ENCODE measurements at regions not wholly inside any gene's neighbourhood (a gene's known extent, or its start where the extent isn't known, plus 50 kb on each side); places are given as distances from the start of the nearest gene placed in this dataset.
"Not testable (repeated sequence)": the region's sequence is repeated elsewhere in the genome, so short reads cannot be mapped to it uniquely, and the experiment has no call there.

DNA sequence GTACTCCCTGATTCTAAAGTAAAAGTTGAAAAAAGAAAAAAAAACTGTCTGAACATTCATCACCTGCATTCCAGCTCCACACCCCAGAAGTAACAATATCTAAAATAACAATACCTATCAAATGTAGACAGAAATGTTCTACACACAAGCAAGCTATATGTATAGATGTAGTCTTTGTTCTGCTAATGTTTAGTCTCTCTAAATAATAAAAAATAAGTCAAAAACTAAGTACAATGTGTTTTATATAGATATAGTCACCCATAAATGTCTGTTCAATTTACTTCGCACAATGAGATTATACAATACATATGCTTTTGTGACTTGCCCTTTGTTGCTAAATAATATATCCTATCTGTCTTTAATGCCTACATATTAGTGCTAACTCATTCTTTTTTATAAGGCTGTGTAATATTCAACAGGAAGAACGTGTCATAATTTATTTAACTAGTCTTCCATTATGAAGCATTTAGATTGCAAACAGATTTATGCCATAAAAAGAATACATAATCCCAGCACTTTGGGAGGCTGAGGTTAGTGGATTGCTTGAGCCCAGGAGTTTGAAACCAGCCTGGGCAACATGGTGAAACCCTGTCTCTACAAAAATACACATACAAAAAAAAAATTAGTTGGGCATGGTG lies 216.2 kb upstream of the ZNF217 start:
- peak overlapping the region; percentile 3 to 32 for H3K27ac Mint-ChIP-seq

DNA sequence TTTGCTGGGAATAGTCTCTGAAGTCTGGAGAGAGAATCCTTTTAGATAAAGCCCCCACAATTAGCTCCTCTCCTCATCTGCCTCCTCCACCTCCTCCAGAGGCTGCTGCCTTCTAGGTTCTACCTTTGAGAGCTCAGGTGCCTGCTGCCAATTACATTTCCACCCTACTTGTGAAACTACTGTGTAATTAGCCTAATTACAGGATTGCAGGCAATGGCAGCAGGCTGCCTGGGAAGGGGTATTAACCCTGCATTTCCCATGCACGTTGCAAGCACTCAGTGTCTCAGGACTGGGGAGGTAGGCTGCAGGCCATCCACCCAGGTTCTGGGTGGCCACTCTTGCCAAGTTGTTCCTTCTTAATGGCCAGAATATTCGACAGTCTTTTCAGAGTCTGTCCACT lies 215.6 kb upstream of the ZNF217 start:
- Mint-ChIP-seq H3K4me3 (no peak overlapping the region), H3K27me3 (no peaks in the 10 kb centered on the region), H3K27ac (peak overlapping the region in 1 of 2 donors; percentile 32), H3K36me3 (ENCODE audit: insufficient read depth) (no peaks in the 10 kb centered on the region), H3K4me1 (ENCODE audit: low read depth in 2 of 2) (peaks cover 4 to 6% of the 10 kb centered on the region in 2 donors), H3K9me3 (no peaks in the 10 kb centered on the region)
- DNase-seq (no peak), ATAC-seq (replicated peaks) (no peak)

More for the DNA sequence above, 216.2 kb upstream of the ZNF217 start:
- H3K4me1 Mint-ChIP-seq (ENCODE audit: low read depth in 2 of 2) = peaks cover 10 to 11% of the 10 kb centered on the region in 2 donors
- H3K4me3 Mint-ChIP-seq = no peak overlapping the region
- no peak for ATAC-seq (replicated peaks)
- H3K9me3 Mint-ChIP-seq = no peaks in the 10 kb centered on the region
- H3K27me3 Mint-ChIP-seq = no peaks in the 10 kb centered on the region
- no peak for DNase-seq
- no peaks in the 10 kb centered on the region for H3K36me3 Mint-ChIP-seq (ENCODE audit: insufficient read depth)

DNA sequence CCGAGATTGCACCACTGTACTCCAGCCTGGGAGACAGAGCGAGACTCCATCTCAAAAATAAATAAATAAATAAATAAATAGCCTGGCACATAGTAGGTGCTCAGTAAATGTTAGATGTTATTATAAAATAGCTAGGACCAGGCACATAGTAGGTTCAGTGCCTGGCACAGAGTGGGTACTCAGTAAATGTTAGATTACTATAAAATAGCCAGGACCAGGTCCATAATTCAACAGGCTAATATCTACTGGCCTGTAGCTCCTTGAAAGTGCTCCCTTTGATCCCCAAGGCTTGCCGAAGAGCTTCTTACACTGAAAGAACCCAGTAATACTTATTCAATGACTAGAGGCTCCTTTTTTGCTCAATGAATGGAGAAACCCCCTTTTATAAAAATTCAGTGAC lies 215.1 kb upstream of the ZNF217 start:
- DNase-seq (no peak), ATAC-seq (replicated peaks) (no peak)
- Mint-ChIP-seq H3K4me1 (ENCODE audit: low read depth in 2 of 2) (peaks cover under 1 to 1% of the 10 kb centered on the region in 2 donors), H3K36me3 (ENCODE audit: insufficient read depth) (no peaks in the 10 kb centered on the region), H3K27me3 (no peaks in the 10 kb centered on the region), H3K4me3 (no peak overlapping the region), H3K9me3 (no peaks in the 10 kb centered on the region), H3K27ac (no peak overlapping the region)

DNA sequence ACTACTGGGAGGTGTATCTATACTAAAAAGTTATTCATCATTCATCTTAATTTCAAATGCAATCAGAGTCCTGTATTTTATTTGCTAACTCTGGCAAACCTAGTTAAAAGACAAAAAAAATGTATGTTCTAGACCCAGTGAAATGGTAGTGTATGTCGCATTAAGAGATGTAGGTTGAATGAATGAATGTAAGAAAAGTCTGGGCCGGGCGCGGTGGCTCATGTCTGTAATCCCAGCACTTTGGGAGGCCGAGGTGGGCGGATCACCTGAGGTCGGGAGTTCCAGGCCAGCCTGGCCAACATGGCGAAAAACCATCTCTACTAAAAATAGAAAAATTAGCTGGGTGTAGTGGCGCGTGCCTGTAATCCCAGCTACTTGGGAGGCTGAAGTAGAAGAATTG lies 214.7 kb upstream of the ZNF217 start:
- H3K4me1 Mint-ChIP-seq (ENCODE audit: low read depth in 2 of 2); H3K4me3 Mint-ChIP-seq; H3K9me3 Mint-ChIP-seq; DNase-seq; ATAC-seq (replicated peaks); H3K27ac Mint-ChIP-seq; H3K36me3 Mint-ChIP-seq (ENCODE audit: insufficient read depth); H3K27me3 Mint-ChIP-seq: not testable (repeated sequence)

DNA sequence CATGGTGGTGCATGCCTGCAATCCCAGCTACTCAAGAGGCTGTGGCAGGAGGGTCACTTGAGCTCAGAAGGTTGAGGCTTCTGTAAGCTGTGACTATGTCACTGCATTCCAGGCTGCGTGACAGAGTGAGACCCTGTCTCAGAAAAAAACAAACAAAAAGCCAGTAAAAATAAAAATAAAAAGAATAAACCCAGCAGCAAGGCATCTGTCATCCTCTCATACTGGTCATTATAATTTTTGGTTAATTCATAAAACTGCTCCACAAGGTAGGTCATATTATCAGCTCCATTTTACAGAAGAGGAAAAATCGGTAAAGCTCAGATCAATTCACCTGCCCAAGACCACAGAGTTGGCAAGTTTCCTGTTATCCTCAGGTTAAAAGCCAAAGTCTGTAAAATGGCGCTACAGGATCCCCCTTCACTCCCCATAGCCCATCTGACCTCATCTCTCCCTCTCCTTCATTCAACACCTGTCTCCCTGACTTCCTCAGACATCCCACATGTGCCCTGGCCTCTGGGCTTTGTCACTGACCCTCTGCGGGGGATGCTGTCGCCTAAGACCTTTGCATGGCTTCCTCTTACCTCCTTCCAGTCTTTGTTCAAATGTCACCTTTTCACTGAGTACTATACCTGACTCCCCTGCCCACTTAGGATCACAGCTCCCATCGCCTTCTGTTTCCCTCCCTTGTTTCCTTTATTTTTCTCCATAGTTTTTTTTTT lies 213.2 kb upstream of the ZNF217 start:
- Mint-ChIP-seq H3K27me3 (no peaks in the 10 kb centered on the region), H3K36me3 (ENCODE audit: insufficient read depth) (no peaks in the 10 kb centered on the region), H3K9me3 (no peaks in the 10 kb centered on the region), H3K4me3 (no peak overlapping the region), H3K4me1 (ENCODE audit: low read depth in 2 of 2) (no peaks in the 10 kb centered on the region), H3K27ac (no peak overlapping the region)
- ATAC-seq (replicated peaks) (no peak), DNase-seq (no peak)

DNA sequence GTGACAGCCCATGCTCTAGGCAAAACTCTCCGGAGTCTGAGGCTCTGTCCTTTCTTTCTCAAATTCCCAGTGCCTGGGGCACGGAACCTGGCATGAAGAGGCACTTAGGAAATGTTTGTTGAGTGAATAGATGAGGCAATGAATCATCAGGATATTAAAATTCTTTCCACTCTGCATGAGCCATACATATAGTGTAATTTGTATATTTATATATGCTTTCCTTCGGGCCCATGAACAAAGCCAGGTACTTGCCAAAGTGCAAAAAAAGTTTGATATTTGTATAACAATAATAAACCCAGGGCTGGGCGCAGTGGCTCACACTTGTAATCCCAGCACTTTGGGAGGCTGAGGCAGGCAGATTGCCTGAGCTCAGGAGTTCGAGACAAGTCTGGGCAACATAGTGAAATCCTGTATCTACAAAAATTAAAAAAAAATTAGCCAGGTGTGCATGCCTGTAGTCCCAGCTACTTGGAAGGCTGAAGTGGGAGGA lies 212.3 kb upstream of the ZNF217 start:
- ATAC-seq (replicated peaks) = no peak
- no peaks in the 10 kb centered on the region for H3K27me3 Mint-ChIP-seq
- DNase-seq = no peak
- H3K4me1 Mint-ChIP-seq (ENCODE audit: low read depth in 2 of 2) = no peaks in the 10 kb centered on the region
- H3K4me3 Mint-ChIP-seq = no peak overlapping the region
- peak overlapping the region in 1 of 2 donors; percentile 10 for H3K27ac Mint-ChIP-seq
- no peaks in the 10 kb centered on the region for H3K9me3 Mint-ChIP-seq
- H3K36me3 Mint-ChIP-seq (ENCODE audit: insufficient read depth) = no peaks in the 10 kb centered on the region

DNA sequence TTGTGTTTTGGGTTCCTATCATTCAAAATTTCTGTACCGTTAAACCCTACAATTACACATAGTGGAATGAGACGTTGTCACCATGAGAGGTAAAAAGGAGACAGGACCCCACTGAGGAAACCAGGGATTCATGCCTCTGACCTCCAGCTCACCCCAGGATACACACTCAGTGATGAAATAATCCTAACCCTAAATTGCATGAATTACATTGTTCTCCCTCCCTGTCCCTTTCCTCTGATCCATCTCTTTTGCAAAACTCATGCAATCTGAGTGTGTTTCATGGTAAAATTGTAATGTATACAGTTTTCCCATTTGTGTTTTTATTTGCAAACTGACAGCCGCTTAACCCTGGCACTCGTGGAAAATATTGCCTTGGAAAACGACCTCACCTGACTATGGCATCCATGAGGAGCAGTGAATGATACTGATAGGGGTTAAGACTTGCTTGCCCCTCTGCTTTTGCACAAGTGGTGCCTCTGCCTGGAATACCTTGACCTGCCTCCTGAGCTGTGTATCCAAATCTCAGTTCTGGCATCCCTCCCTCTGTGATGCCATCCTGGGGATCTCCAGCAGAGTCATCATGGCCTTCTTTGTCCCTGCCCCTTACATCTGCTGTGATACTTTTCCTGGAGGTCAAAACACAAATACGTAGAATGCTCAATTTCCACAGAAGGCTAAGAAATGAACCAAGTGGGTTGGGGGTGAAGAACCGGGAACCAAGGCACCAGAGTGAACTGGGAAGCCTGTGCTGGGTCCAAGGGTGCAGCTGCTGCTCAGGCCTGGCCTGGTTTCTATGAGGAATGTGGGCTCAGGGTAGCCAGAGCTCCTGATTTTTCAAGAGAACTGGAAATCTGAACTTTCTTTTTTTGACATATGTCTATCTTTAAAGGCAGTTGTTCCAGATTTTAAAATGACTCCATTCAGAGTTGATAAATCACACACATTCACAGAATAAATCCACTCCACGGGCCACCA lies 211.6 kb upstream of the ZNF217 start:
- no peak for ATAC-seq (replicated peaks)
- Mint-ChIP-seq H3K4me1 (ENCODE audit: low read depth in 2 of 2) (no peaks in the 10 kb centered on the region), H3K27me3 (no peaks in the 10 kb centered on the region), H3K27ac (peak overlapping the region in 1 of 2 donors; percentile 10), H3K36me3 (ENCODE audit: insufficient read depth) (no peaks in the 10 kb centered on the region), H3K4me3 (no peak overlapping the region), H3K9me3 (no peaks in the 10 kb centered on the region)
- no peak for DNase-seq

DNA sequence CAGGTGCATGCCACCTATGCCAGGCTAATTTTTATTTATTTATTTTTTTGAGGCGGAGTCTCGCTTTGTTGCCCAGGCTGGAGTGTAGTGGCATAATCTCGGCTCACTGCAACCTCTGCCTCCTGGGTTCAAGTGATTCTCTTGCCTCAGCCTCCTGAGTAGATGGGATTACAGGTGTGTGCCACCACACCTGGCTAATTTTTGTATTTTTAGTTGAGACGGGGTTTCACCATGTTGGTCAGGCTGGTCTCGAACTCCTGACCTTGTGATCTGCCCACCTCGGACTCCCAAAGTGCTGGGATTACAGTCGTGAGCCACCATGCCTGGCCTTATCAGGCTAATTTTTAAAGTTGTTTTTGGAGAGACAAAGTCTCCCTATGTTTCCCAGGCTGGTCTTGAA lies 210.7 kb upstream of the ZNF217 start:
- H3K4me1 Mint-ChIP-seq (ENCODE audit: low read depth in 2 of 2); ATAC-seq (replicated peaks); DNase-seq; H3K4me3 Mint-ChIP-seq; H3K9me3 Mint-ChIP-seq; H3K36me3 Mint-ChIP-seq (ENCODE audit: insufficient read depth); H3K27me3 Mint-ChIP-seq: not testable (repeated sequence)
- H3K27ac Mint-ChIP-seq = peak overlapping the region in 1 of 2 donors; percentile 52

DNA sequence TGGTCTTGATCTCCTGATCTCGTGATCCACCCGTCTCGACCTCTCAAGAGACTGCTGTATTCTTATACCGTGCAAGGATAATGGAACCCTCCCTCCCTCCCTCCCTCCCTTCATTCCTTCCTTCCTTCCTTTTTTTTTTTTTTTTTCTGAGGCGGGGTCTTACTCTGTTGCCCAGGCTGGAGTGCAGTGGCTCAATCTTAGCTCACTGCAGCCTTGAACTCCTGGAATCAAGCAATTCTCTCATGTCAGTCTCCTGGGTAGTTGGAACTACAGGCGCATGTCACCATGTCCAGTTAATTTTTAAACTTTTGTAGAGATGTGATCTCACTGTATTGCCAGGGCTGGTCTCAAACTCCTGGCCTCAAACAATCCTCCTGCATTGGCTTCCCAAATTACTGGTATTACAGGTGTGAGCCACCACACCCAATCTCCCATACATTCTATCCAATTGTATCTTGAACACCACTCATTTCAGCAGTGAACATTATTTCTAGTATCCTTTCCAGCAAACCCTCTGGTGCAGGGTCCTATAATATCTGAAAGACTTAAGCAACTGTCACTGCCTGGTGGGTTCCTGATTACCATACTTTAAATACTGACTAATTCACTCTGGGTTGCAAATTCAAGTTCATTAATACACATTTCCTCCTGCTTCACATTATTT lies 210.0 kb upstream of the ZNF217 start:
- no peak overlapping the region for H3K4me3 Mint-ChIP-seq
- no peak for ATAC-seq (replicated peaks)
- H3K4me1 Mint-ChIP-seq (ENCODE audit: low read depth in 2 of 2) = peaks cover 0 to 5% of the 10 kb centered on the region in 2 donors

DNA sequence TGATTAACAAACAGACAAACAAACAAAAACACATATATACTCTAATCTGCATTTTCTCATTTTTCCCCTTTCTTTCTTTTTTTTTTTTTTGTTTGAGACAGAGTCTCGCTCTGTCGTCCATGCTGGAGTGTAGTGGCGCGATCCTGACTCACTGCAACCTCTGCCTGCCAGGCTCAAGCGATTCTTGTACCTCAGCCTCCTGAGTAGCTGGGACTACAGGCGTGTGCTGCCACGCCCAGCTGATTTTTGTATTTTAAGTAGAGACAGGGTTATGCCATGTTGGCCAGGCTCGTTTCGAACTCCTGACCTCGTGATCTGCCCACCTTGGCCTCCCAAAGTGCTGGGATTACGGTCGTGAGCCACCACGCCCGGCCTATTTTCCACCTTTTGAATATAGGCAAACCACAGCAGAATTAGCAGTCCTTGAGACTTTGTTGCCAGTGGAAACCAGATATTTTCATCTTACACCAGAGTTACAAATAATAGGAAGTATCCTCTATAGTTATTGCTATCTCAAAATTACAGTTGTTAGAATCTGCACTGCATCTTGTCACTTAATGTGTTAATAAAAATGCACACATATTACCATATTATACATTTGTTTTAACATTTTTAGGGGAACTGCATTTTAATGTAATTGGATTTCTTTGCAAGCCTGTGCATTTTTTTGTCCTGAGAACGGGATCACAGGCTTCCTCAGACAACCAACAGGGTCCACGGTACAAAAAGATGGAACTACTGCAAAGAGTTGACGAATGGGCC lies 208.2 kb upstream of the ZNF217 start:
- Mint-ChIP-seq H3K9me3 (no peaks in the 10 kb centered on the region), H3K4me1 (ENCODE audit: low read depth in 2 of 2) (peaks cover 0 to 5% of the 10 kb centered on the region in 2 donors), H3K27ac (peak overlapping the region in 1 of 2 donors; percentile 38), H3K27me3 (no peaks in the 10 kb centered on the region), H3K4me3 (no peak overlapping the region), H3K36me3 (ENCODE audit: insufficient read depth) (no peaks in the 10 kb centered on the region)
- DNase-seq = no peak
- ATAC-seq (replicated peaks) = no peak

More for the DNA sequence above, 210.0 kb upstream of the ZNF217 start:
- no peak for DNase-seq
- peak overlapping the region in 1 of 2 donors; percentile 52 for H3K27ac Mint-ChIP-seq
- no peaks in the 10 kb centered on the region for H3K9me3 Mint-ChIP-seq
- H3K36me3 Mint-ChIP-seq (ENCODE audit: insufficient read depth) = no peaks in the 10 kb centered on the region
- H3K27me3 Mint-ChIP-seq = no peaks in the 10 kb centered on the region

DNA sequence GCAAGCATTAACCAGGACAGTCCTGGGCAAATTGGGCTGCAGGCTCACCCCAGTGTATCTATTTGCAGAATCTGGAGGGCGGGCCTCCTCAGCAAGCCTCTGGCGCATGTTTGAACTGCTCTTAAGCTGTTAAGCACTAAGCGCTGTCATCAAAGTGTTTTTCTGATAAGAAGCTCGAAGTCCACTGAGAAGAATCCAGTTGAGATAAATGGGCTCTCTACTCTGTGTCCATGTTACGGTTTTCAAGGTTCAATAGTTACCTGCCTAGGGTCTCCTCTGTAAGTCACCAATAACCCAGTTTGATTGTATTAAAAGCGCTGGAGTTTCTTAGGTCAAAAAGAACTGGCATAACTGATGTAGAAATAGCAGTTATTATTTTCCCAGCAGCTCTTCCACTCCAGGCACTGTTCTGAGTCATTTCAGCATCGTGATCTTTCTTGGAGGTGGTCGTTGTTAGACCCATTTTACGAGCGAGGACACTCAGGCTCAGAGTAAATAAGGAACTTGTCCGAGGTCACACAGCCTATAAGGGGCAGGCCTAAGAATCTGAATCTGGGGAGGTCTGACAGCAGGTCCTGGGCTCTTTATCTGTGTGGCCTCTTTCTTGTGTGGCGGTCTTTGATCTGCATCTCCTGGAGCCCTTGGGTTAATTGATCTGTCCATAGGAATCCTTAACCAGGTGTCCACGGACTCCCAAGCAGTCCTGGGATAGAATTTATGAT lies 207.4 kb upstream of the ZNF217 start:
- Mint-ChIP-seq H3K4me3 (no peak overlapping the region), H3K9me3 (no peaks in the 10 kb centered on the region), H3K4me1 (ENCODE audit: low read depth in 2 of 2) (peaks cover 0 to 5% of the 10 kb centered on the region in 2 donors), H3K27ac (peak overlapping the region; percentile 15 to 38), H3K27me3 (no peaks in the 10 kb centered on the region), H3K36me3 (ENCODE audit: insufficient read depth) (no peaks in the 10 kb centered on the region)
- ATAC-seq (replicated peaks) (no peak), DNase-seq (no peak)

DNA sequence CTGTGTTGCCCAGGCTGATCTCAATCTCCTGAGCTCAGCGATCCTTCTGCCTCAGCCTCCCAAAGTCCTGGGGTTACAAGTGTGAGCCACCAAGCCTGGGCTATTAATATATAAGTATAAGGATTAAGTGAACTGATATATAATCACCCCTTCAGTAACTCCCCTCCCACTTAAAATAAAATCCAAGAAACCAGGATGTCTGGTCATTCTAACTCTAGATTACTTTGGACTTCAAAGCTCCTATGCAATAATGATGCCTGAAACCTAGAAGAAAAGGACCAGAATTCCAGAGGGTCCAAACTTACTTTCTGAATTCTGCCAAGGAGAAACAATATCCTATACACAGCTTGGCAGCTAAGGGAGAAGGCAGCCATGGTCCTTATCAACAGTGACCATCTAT lies 206.8 kb upstream of the ZNF217 start:
- Mint-ChIP-seq H3K9me3 (no peaks in the 10 kb centered on the region), H3K4me3 (no peak overlapping the region), H3K4me1 (ENCODE audit: low read depth in 2 of 2) (peaks cover 0 to 5% of the 10 kb centered on the region in 2 donors), H3K27ac (no peak overlapping the region), H3K27me3 (no peaks in the 10 kb centered on the region), H3K36me3 (ENCODE audit: insufficient read depth) (no peaks in the 10 kb centered on the region)
- no peak for ATAC-seq (replicated peaks)
- DNase-seq = no peak
